ENCODE measurements at regions not wholly inside any gene's neighbourhood (a gene's known extent, or its start where the extent isn't known, plus 50 kb on each side); places are given as distances from the start of the nearest gene placed in this dataset.

- no peak for TF ChIP-seq ZNF792 (CRISPR knock-in tag; IDR thresholded peaks at IDR 0.05)
- TF ChIP-seq ARID3A (IDR thresholded peaks at IDR 0.05; ENCODE audit: low read depth, low read length), result no peak
- no peak for TF ChIP-seq MLX (CRISPR knock-in tag; IDR thresholded peaks at IDR 0.05)
- TF ChIP-seq SMAD1 (CRISPR knock-in tag; IDR thresholded peaks at IDR 0.05; ENCODE audit: borderline replicate concordance, low read depth), result no peak
- no peak for TF ChIP-seq MLLT10 (CRISPR knock-in tag; IDR thresholded peaks at IDR 0.05)
- no peak for TF ChIP-seq ZNF766 (CRISPR knock-in tag; IDR thresholded peaks at IDR 0.05; ENCODE audit: borderline replicate concordance)
- TF ChIP-seq ARID2 (CRISPR knock-in tag; IDR thresholded peaks at IDR 0.05; ENCODE audit: borderline replicate concordance), result no peak
- no peak for TF ChIP-seq EZH2 (conservative IDR thresholded peaks at IDR 0.05; ENCODE audit: low read depth, low read length)
- TF ChIP-seq REL (CRISPR knock-in tag; conservative IDR thresholded peaks at IDR 0.05), result no peak
- no peak for TF ChIP-seq POLR2A (IDR thresholded peaks at IDR 0.05; ENCODE audit: insufficient read depth in 1 of 2, low read depth in 2 of 2, low read length in 2 of 2)
- no peak for TF ChIP-seq ZNF644 (CRISPR knock-in tag; IDR thresholded peaks at IDR 0.05; ENCODE audit: low read depth)
- no peak for TF ChIP-seq ZMYM3 (CRISPR knock-in tag; IDR thresholded peaks at IDR 0.05)
Measured at GRCh38 chr10:128578766-128579165, 452.5 kb upstream of the MKI67 start.

All from HepG2 (cell line).